RKO (cell line): ENCODE measurements at regions not wholly inside any gene's neighbourhood (a gene's known extent, or its start where the extent isn't known, plus 50 kb on each side); places are given as distances from the start of the nearest gene placed in this dataset.
A peak's percentile ranks its signal among the peaks of the same experiment; 100 is the strongest.
"Not testable (repeated sequence)": the region's sequence is repeated elsewhere in the genome, so short reads cannot be mapped to it uniquely, and the experiment has no call there.

Experiments used
- DNase-seq: peaks from one replicate; pipeline ENCODE4 v3.0.0-alpha.2; 2016; ENCODE audit warnings: low spot score

DNA sequence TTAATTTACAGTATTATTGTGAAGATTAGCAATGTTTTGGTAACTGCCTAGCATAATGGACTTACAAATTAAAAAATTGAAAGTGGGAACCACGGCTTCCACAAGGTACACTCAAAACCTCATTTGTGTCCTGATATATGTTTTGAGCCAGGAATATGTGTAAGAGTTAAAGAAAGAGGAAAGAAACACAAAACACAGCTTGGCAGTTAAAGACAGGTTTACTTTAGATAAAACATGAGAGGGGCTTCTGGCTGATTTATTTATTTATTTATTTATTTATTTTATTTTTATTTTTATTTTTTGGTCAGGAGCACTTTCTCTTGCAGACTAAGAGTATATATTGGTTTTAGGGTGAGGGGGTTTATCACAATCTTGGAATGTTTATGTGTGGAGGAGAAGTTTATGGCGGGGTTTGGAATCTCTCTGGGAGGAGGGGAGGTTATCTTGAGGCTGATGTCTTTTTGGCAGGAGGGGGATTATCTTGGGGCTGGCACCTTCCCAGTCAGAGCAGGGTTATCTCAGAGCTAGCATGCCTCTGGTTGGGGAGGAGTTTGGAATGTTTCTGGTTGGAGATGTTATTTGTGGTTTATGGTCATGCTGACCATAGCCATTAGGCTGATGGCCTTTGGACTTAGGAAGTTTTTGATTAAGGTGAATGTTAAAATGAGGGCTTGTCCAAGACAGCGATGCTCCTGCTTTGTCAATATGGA is 436.7 kb downstream of the DAD1 start:
- no peak for DNase-seq

DNA sequence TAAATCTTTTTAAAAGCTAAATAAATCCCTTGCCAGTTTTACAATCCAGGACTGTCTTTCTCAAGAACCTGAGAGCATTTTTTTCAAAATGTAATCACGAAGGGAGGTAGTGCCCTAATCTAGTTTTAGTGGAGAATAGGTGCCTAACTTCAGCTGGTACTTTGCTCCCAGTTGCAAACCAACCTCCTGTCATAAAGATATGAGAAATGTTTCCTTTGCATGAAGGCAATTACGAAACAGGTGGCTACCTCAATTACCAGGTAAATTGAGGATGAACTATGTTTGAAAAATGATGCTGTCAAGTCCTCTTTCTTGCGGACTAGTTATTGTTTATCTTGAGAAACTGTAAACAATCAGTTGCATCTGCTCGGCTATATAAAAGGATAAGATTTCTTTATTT is 437.9 kb downstream of the DAD1 start:
- no peak for DNase-seq

DNA sequence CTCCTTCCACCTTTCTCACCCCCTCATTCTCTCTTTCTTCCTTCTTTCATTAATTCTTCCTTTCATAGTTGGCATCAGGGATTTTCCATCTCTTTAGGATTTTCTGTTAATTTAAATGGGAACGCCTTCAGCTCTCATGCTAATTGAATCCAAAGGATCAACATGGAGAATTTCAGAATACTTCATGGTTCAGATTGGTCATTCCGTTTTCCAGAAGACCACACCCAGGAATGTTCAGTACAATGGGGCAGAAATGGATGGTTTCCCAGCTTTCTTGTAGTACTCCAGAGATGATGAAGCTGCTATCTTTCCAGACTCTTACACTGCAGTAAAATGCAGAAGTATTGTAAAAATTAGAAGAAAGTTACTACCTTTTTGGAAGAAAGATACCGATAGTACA is 440.0 kb downstream of the DAD1 start:
- no peak for DNase-seq

DNA sequence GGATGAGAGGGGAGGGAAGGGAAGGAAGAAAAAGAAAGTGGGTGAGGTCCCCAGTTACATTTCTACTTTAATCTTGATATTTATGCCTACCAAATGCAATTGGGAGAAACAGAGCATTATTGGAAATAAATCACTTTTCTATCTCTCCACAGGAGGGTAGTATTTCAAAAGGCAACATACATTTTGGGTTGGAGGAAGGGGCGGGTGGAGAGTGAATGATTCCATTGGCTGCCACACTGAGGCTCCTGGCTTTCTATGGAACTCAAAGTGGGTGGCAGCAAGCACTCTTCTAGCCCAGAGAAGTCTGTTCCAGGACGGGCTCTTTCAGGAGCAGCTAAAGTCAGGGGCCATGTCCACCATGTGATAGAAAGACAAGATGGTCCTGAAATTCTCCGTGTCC is 441.3 kb downstream of the DAD1 start:
- no peak for DNase-seq

DNA sequence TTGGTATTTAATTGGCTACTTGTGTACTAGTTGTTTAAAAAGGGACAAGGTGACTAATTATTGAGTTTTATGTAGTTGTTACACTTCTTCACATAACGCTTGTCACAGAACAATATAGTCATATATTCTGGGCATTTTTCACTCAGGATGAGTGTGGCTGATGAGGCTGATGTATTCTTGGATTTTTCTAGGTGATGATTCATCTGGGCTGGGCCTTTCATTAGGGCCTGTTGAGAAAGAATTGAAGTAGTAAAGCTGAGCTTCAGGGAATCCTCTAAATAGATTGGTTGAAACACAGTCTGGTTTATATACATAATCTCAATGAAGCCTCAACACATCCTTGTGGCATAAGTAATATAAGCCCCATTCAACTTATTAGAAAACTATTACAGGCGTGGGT is 445.7 kb downstream of the DAD1 start:
- DNase-seq, result no peak

DNA sequence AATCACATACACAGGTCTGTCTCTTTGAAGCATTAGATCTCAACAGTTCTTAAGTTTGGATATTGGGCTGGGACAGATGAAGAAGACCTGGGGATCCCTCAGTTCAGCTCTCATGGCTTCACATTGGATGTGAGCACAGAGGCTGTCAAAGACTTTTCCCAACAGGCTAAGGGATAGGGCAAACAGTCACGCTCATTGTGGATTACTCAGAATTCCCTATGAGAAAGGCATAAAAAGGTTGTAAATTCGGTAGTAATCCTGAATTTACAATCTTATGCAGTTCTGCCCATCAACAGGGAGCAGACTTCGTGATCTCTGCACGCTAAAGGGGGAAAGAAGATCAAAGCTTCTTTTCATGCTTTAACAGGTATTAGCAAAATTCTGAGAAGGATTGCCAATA is 448.4 kb downstream of the DAD1 start:
- DNase-seq, result no peak

DNA sequence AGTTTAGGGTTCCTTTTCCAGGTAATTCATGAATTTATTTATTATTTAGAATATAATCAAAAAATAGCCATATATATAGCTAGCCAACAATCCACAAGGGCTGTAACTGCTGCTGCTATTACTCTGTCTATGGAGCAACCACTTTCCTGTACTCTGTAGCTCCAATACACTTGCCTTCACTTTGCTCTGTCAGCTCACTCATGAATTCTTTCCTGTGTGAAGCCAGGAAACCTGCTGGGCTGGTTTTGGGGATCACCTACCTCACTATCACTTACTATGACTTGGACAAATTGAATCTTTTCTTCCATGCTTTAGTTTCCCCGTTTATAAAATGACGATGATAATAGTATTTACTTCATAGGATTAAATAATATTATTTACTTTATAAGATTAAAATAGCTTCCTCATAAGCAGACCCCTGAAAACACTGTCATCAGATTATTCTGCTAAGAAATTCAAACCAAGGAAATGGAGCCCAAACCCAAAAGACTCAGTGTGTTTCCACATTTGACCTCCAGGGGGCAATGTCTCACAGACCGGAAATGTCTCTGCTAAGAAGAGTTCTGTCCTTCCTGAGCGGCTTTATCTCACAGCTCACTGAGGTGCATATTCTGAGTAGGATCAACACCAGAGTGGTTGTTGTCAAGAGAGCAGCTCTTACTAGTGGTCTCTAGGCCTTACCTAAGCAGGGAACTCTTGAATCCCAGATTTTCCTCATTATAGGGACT is 457.1 kb downstream of the DAD1 start:
- DNase-seq, result no peak

DNA sequence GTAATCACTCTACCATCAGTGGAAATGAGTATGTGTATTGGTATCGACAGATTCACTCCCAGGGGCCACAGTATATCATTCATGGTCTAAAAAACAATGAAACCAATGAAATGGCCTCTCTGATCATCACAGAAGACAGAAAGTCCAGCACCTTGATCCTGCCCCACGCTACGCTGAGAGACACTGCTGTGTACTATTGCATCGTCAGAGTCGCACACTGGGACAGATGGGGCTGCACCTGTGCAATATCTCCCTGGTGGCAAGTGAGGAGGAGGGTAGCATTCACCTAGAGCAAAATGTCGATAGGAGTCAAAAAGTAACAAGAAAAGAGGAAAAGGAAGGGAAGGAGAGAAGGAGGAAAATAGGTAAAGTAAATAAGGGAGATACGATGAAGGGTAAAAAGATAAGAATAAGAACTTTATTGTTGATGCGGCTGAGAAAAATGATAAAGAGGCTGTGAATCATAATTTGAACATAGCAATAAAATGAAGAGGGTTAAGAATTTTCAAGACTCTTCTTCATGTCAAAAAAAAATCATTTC is 450.5 kb upstream of the OR4E1 start:
- no peak for DNase-seq

DNA sequence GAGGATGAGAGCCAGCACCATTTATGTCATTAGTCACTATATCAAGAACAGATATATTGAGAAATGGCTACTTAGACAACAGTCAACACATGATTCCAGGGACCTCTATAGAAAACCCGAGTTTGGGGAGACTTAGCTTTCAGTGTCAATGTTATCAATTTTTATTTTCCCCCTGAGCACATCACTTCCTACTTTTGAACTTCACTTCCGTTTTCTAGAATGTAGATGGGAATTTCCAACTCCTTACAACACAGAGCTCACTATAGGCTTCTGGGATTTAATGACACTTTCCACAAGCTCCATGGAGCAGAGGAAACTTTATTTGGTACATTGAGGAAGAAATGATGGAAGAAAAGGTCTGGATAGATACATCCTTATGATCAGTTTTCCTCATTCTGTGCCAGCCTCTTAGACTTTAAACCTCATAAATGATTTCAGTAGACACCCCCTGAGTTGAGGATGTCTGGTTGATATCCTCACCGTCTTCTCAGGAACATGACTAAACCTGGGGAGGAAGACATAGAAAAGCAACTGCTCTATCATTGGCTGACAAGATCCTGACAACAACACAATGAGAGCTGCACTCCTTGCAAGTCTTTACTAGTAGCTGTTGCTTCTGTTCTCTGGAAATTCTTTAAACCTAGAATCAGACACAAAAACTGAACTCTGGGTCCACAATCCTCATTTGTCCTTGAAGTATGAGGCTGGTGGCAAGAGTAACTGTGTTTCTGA is 449.4 kb upstream of the OR4E1 start:
- DNase-seq, result no peak

DNA sequence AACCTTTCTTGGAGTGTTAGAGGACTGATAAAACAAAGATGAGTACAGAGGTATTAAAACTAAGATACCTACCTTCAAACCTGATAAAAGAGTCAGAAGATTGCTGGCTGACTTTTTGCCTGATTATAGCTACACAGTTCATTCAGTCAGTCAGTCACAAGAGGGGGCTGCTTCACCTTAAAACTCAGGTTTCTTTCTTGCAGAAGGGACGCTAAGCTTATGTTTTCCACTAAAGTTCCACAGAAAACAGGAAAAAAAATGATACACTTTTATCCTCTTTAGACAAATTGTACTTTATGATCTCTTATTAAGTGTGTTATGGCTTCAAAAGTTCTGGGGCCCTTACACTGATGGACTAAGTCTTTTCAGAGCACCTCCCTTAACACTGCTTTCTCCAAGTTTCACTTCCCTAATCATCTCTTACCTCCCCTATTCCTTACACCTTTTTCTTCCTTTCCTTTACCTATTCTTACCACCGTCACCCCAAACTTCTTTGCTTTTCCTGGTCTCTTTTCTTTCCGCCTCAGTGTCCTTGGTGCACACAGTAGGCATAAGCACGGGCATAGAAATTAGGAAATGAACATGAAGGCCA is 448.7 kb upstream of the OR4E1 start:
- DNase-seq, result no peak

DNA sequence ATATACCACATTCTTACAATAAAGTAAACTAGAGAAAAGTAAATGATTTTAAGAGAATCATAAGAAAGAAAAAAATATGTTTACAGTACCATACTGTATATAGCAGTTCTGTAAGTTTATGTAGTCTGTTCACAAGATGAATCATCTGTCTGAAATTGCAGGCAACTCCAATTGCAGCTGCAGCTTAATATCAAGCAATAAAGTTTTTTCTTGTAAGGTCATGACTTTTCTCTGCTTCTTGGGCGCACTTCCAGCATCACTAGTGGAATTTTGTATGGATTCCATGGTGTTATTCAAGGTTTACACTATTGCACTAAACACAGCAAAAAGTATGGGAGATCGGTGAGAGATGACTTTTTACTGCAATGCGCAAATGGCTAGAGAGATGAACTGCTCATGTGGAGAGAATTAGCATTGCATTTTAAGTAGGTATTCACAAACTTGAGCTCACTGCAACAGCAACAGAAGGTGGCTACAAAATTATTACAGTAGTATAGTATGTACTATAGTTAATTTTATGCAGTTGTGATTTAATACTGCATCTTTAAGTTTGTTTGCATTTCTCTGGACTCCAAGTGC is 445.4 kb upstream of the OR4E1 start:
- no peak for DNase-seq

DNA sequence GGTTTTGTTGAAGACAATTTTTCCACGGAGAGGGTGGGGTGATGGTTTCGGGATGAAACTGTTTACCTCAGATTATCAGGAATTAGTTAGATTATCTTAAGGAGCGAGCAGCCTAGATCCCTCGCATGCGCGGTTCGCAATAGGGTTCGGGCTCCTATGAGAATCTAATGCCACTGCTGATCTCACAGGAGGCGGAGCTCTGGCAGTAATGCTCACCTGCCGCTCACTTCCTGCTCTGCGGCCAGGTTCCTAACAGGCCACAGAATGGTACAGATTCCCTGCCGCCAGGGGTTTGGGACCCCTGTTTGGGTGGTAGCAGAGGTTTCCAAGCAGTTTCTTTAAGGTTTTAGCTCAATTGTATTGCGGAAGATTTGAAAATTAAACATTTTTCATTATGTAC is 439.8 kb upstream of the OR4E1 start:
- no peak for DNase-seq

DNA sequence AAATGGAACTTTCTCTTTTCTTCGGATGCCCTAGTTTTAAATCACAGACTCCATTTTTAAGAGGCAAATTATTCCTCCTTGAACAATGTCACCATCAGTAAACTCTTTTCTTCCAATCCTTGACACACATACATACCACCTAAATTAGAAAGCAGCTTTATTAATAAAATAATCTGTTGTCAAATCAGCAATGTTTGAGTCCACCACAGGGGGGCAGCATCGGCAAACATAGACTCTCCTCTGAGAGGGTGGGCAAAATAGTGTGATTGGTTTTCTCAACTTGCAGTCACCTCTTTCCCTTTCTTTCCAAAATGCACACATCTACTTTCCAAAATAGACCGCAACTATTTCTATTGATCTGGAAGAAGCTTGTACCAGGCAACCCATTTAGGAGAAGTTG is 438.4 kb upstream of the OR4E1 start:
- DNase-seq, result no peak

DNA sequence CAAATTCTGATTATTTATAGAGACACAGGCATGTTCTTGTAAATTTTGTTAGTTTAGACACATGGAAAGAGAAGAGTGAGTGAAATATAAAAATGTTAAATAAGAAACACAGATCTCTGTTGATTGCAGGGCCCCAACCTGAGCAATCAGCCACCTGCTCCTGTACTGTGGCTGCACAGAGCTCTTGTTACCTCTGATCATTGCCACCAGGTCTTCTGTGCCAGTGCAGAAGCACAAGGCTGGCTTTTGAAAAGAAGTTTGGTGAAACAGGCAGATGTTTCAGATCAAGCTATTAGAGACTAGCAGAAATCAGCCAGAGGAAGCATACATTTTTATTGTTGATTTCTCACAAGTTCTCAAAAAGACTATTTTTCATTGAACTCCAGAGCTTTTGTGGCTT is 434.1 kb upstream of the OR4E1 start:
- DNase-seq, result no peak

DNA sequence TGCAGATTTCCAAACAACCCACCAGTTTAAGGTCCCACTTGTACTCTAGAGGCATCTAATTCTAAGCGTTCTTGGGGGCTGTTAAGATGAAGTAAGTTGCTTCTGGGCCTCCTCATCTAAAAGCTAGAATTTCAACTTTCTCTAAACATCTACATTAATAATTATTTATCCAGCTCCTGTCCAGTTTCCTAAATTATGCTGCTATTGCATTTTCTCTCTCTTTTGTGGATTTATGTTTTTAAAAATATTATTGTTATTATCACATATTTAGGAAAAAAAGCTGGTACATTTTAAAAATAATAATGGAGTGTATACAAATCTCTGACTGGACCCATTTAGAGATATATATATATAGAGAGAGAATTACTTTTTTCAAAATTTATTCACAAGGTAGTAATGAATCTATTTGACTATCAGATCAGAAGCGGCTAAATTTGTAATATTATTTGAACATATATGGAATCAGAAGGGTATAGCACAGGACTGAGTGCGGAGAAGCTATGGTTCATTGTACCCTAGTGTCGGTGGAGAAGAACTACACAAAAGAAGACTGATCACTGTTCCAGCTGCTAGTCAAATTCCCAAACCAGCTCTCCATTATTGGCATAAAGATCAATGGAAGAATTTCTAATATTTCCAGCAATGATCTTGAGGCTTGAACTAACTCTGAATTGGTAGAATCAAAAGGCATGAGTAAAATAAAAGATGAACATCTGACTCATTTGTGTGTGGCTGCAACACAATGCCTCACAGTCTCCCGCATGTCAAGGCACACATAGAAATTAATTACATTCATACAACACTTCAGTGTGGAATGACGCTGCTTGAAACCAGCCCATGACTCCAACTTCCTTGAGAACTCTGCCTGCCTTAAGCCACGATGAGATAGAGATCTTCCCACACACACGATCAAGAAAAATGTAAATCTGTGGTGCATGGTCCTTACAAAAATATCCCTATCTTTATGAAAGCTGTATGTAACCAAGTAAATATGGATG is 433.4 kb upstream of the OR4E1 start:
- DNase-seq, result no peak

DNA sequence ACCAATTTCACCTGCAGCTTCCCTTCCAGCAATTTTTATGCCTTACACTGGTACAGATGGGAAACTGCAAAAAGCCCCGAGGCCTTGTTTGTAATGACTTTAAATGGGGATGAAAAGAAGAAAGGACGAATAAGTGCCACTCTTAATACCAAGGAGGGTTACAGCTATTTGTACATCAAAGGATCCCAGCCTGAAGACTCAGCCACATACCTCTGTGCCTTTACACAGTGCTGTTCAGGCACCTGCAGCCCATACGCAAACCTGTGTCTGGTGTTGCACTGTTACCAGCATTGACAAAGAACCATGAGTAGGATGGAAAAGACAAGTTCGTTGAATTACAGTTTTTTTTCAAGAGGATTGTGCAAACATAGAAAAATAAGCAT is 432.0 kb upstream of the OR4E1 start:
- DNase-seq, result no peak

DNA sequence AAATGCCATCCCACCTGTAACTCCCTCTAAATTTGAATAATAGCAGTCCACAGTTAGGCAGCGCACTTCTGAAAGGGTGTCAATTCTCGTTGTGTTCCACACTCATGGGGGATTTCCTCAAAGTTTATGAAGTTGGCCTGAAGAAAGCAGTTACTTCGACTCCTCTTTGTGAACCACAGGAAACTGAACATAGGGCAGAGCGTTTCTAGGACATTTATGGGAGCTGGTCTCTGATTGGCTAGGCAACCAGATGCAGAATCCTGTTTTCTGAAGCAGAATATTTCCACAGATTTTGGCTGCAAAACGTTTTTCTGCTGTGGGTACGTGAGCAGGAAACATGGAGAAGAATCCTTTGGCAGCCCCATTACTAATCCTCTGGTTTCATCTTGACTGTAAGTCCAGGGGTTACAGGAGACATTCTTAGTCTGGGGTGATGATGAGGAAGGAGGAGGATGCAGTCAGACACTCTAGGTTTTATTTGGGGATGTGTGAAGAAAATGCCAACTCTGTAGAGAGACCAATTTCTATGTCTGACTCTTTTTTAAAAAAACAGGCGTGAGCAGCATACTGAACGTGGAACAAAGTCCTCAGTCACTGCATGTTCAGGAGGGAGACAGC is 431.5 kb upstream of the OR4E1 start:
- no peak for DNase-seq

DNA sequence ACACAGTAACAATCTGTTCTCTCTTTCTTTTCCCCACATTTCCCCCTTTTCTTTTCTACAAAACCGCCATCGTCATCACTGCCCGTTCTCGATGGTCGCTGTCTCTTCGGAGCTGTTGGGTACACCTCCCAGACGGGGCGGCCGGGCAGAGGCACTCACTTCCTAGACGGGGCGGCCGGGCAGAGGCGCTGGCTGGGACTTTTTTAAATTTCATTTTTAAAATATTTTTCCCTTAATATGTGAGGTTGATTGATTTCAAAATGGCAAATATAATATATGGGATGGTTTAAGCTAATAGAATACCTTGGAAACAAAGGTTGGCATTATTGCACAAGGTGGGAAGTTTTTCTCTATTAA is 427.1 kb upstream of the OR4E1 start:
- DNase-seq, result not testable (repeated sequence)

DNA sequence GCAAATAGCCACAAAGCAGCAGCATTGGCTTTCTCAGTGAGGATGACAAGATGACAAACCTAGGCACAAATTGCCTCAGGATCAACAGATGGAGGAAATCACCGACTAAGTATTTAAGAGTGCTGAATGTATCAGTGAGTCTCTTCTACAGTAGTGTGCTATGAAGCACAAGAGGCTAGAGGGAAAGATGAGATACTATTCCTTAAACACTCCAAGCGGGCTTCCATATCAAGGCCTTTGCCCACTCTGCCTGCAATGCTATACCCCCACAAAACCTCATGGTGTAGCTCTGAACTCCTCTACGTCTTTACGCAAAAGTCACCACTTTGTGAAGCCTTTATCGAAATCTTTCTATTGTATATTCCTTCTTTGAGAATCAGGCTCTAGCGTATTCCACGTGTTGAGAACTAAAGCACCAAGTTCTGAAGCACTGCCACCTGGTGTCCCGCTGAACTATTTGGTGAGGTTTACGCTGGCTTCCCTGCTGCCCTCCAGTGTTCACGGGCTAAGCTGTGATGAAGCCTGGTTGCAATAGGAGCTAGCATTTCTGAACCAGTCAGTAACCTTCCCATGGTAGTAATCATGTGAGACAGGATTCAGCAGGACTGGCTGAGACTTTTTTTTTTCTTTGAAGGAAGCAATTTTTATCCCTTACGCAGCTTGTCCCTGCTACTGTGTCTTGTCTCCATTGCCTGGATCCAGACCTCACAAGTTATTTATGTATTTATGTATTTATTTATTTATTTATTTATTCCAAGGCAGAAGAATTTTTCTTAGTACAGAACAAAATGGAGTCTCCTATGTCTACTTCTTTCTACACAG is 426.5 kb upstream of the OR4E1 start:
- peak; percentile 17 for DNase-seq

DNA sequence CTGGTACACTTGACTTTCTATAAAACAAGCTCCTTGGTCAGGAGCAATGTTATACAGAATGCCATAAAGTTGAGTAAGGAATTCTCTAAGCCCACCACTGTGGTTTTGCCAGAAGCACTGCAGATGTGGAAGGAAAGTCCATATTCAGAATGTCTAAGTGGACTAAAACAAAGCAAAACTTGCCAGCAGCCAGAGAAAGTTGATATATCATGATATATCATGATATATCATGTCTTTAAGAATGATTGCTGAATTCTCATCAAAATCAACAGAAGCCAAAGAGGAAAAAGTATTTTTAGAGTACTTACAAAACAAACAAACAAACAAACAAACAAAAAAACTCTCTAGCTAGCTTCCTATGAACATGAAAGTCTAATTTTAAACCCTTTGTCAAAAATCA is 424.8 kb upstream of the OR4E1 start:
- DNase-seq, result no peak
